ENCODE measurements at regions not wholly inside any gene's neighbourhood (a gene's known extent, or its start where the extent isn't known, plus 50 kb on each side); places are given as distances from the start of the nearest gene placed in this dataset.

DNA sequence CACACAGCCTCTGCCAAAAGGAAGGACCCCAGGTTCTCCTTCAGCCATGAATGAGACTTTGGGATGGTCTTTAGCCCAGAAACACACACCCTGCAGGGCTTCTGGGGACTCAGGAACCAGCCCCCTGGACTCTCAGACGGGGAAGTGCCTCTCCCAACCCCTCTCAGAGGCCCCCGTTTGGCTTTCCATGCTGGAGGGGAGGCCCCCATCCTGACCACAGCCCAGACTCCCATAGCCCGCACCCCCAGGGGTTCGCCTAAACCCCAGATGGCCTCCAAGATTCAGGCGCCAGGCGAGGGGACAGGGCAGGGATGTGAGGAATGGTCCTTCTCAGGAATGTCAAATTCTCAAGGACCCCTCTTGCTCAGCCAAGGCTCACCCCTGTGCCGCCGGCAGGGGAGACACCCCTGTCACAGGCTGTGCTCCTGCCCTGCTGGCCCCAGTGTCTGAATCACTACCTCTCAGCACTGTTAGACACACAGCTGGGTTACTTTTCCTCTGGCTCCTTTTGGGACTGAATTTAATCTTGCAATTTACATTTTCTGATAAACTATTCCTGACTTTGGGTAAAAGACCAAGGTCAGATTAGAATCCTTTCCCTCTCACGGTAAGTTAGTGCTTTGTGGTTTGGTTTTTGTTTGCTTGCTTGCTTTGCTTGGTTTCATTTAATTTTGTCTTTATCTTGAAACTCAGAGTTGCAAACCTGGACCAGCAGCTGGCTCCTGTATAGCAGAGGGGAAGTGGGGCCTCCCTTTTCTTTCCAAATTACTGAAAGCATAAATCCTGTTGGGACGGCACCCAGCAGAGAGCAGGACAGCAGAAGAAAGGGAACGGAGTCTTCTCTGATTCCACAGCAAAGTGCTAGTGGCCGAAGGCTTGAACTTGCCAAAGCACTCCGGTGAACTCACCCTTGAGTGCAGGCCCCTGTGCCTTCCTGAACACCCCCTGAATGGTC lies 198.9 kb upstream of the RAB6C start:
- no peak for DNase-seq (ENCODE audit: low read depth)

DNA sequence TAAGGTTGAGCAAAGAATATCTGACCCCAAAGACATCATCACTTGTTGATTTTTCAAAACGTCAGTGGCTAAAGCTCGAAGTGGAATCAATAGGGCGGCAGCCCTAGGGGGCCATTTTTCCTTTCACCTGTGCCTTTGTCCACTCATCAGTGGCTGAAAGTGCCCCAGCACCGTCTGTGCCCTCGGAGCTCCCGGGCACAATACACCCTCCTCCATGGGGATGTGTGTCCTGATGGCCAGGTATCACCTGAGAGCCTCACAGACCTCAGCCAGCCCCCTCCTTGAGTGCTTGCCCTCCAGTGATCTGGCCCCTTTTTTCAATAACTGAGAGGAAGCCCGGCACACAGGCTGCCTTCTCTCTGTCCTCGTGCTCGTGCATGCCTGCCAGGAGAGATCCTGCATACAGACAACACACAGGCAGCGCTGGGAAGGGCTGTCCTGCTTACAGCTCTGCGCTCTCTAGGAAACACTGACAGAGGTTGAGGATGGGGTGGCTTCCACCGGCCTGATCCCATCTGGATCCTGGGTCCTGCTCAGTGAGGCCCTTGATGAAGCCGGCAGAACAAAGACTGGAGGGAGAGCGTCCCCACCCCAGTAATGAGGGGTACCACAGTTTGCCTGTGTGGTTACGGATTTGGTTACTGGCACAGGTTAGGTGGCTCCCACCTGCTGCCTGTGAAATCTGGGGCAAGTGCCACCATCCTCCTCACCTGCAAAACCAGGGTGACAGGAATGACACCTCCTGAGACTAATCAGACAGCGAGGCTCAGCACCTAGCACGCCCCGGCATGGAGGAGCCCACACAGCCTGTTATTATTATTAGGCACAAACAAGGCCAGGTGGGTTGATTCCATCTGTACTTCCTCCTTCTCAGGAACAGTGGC lies 197.5 kb upstream of the RAB6C start:
- no peak for DNase-seq (ENCODE audit: low read depth)

DNA sequence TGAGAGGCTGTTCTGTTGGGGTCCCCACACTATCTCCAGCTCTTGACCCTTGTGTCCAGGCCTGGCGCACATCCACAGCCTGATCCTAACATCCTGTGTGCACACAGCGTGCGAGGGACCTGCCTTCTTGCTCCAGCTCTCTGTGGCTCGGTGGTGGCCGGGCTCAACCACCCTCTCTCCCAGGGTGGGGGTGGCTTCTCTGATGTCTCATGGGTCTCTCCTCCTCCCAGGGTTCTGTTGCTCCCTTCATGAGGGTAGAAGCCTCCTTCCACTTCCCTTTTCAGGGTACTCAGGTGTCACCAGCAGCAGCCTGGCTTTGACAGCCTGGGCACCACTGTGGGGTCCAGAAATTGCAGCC lies 196.9 kb upstream of the RAB6C start:
- no peak for DNase-seq (ENCODE audit: low read depth)

DNA sequence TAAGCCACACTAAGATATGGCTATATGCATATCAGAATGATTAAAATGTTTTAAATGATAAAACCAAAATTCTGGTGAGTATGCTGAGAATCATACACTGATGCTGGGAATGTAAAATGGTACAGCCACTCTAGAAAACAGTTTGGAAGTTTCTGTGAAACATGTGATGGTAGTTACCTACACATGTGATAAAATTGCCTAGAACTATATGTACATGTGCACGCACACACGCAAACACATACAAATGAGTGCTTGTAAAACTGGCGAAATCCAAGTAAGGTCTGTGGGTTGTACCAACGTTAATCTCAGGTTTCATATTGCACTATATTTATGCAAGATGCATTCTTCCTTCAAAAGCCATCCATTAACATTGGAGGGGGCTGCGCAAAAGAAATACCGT lies 195.0 kb upstream of the RAB6C start:
- no peak for DNase-seq (ENCODE audit: low read depth)

DNA sequence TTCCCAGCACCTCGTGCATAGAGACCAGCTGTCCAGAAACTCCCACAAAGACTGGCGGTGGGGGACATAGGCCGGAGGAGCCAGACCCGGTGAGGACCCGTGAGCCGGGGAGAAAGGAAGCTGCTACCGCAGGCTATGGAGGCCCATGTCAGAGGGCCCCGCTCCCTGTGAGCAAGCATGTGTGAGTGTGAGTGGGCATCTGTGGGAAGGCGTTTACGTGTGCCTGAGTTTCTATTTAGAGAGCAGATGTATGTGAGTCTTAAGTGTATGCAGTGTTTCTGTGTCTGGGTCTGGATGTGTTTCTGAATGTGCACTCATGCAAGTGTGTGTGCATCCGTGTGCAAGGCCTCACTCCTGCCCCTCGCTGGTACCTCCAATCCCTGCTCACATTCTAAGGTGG lies 187.8 kb upstream of the RAB6C start:
- DNase-seq (ENCODE audit: low read depth): no peak

DNA sequence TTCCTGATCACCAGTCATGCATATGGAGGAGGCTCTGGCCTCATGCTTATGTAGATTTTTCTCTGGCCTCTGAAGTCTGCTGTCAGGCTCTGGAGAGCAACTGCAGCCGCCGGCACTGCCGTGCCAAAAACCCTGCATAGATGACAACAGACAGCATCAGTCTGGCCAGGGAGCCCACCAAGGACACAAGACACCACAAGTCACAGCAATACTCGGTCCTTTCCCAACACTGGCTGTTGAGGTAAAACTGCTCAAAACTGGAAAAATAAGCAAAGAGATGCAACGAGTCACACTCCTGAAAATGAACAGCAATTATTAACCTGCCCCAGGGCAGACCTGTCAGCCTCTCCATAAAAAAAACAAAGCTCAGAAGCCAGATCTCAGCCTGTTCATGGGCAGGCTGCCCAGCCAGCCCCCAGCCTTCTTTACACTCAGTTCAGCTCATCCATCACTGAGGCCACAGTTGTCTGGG lies 186.0 kb upstream of the RAB6C start:
- DNase-seq (ENCODE audit: low read depth): no peak

DNA sequence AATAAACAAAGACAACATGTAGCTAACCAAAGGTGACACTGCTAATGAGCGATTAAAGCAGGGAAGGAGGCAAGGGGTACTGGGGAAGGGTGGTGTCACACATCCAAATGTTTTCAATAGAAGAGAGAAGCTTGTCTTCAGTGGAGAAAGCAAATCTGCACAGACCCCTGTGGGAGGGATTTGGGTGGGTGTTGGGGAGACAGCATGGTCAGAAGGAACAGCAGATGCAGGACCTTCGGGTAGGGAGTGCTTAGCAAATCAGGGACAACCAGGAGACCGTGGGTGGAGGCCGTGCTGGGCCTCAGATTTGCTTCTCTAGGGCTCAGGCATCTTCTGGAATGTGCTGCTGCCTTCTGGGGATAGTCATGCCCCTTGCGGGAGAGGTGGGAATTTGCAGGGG lies 185.3 kb upstream of the RAB6C start:
- no peak for DNase-seq (ENCODE audit: low read depth)

DNA sequence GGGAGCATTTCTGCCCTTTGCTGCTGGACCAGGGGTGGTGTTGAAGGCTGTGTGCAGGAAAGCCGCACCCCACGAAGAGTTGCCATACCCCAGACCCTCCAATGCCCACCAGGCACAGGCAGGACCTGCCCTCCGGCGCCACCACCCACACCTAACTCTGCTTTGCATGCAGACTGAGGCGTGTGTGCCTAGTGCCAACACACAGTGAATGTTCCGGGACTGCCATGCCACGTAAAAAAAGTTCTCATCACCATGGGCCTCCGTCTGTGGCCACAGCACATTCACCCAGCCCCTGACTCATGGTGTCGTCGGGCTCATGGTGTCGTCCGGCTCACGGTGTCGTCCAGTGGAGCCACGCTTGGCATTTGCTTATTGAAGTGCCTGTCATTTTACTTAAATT lies 184.9 kb upstream of the RAB6C start:
- DNase-seq (ENCODE audit: low read depth): no peak

DNA sequence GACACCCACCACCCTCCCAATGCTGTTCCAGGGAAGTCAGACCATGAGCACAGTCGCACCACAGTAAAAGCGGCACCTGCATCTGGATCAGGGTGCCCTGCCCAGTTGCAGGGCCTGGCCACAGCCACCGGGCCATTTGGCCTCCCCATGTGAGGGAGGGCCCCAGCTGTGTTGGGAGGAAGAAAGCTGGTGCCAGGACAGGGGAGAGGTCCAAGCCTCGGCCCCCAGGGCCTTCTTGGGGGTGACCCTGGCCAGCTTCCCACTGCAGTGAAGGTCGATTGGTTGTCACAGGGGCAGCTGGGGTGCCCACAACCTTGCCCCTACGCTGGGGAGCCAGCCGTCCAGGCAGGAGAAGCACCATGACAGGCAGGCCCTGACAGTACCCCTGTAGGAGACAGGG lies 183.2 kb upstream of the RAB6C start:
- DNase-seq (ENCODE audit: low read depth): no peak

DNA sequence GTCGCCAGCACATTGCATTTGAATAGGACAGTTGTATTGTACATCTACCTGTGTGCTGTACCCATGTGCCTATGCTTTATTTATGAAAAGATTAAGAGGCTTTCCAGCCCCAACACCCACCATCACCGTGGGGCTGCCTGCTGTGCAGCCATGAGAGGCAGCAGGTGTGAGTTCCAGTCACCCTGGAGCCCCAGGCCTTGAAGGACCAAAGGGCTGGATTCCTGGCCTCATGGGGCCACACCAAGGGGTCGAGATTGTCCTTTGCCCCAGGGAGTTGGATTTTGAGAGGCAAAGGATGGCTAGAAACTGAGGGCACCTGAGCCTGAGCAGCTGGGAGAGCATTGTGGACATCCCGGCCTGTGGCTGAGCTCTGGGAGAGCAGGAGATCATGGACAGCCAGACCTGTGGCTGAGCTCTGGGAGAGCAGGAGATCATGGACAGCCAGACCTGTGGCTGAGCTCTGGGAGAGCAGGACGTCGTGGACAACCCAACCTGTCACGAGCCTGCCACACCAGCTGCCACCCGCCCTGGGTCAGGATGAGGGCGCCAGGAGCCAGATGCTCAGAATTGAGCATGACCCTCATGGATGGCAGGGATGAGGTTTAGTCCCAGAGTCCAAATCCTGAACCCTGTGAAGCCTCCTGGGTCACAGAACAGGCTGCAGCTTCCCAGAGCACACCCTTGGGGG lies 182.5 kb upstream of the RAB6C start:
- DNase-seq (ENCODE audit: low read depth): no peak

DNA sequence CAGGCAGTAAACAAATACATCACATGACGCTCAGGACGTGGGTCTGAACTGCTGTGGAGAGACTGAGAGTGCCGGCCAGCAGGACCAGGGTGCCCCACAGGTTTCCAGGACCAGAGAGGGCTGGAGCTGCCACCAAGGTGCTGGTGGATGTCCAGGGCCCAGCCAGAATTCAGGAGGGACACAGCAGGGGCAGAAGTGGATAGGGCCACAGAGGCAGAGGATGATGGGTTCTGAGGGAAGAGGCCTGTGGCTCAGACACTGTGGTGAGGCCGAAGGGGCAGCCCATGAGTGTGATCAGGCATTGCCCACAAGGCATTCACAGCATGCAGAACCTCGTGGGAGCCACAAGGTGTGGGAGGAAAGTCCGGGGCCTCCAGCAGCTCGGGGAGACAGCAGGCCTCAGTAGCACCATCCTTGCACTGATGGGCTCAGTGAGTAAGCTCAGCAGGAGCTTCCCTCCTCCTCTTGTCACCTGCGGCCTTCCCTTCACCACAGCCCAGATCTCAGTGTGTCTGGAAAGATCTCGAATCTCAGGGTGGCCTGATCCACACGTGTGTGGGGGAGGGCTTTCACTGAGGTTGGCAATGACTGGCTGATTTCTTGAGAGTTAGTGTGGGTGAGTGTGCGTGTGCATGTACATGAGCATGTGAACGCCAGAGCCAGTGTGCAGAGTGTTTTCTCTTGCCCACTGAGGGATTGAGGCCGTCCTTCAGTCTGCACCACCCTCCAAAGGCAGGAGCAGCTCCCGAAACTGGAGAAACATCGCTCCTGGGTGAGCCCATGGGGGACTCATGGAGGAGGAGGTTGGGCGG lies 181.8 kb upstream of the RAB6C start:
- DNase-seq (ENCODE audit: low read depth): no peak

DNA sequence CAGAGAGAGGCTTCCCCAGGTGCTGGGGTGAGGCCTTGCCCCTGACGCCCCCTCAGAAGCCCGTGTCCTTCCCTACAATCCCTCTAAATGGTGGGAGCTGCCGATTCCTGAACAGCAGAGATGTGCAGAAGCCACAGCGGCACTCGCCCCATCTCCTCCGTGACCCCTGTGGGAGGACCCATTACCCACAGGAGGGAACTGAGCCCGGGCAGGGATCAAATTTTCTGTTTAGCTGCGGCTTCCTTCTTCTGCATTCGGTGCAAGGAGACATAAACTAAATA lies 181.2 kb upstream of the RAB6C start:
- DNase-seq (ENCODE audit: low read depth): no peak

DNA sequence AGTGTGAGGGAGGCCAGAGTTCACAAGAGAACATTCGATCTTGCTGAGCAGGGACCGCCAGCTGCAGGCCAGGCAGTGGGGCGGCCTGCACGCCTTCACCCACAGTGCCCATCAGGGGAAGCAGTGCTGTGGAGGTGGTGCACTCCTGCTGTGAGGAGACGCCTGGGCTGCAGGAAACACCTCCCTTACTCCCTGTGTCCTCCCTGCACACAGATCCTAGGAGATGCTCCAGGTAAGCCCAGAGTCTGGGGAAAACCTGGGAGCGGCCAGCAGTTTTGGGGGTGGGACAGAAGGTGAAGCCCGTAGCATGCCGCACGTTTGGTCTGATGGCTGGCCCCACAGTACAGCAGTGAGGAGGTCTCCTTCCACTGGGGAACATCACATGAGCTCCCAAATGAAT lies 180.8 kb upstream of the RAB6C start:
- DNase-seq (ENCODE audit: low read depth): no peak

DNA sequence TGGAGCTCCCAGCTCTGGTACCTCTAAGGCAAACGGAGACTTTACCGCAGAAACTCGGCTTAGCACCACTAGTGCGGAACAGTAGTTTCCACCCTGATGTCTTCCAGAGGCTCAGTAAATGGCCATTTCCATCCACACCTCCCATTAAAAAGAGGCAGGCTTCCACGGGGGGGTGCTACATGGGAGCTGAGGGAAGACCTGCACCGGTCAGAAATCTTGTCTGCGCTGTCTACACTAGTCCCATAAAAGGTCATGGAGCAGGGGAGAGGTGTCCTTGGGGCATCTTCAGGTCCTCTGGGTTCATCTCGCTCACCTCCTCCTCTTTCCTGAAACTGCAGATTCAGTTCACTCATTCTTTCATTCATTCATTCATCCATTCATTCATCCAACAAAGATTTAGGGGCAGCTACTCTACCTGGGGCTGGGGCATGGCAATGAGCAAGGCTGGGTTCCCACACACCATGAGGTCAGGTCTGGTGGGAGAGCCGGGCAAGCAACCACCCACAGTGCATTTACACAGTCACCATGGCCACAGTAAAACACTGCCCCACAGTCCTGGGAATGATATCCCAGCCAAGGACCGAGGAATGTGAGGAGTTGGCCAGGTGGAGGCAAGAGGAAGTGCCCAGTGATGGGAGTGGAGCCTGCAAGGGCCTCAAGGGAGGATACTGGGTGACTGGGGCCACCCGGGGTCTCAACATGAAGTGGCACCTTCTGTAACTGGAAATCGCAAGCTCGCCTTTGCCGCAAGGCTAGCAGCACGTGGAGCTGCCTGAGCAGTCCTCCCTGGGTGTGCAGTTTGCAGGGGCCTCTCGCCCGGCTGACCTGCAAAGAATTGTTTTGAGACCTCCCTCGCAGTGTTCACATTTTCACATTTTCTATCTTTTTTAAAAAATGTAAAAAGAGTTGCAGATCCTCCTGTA lies 180.2 kb upstream of the RAB6C start:
- DNase-seq (ENCODE audit: low read depth): no peak

DNA sequence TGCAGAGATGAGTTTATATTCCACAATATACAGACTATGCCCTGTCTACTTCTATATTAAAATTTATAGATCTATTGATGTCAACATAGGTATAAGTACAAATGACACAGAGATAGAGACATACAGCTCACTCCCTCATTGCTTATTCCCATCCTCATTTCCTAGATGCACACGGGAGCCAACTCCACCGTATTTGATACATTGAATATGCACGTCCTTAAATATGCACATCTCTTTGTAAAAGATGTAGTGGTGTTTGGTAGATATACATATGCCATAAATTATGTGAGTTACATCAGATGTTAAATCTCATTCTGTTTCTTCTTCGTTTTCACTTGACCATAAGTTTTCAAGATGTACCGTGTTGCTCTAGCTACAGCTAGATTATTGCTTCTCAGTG lies 179.2 kb upstream of the RAB6C start:
- no peak for DNase-seq (ENCODE audit: low read depth)

DNA sequence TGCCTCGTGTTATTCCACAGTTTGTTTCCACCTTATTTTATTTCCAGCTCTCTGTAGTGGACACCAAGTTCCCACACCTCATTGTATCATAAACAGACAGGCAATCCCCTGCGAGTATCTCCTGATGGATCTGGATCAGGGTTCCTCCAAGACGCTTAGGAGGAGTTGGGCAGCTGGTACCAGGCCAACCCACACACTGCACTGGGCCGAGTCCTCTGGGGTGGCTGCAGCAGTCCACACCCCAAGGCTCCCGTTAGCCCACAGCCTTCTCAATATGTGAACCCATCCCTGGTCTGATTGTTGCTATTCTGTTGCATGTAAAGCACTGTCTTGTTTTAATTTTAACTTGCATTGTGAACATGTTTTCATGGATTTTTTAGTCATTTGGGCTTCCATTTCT lies 178.8 kb upstream of the RAB6C start:
- DNase-seq (ENCODE audit: low read depth): no peak

DNA sequence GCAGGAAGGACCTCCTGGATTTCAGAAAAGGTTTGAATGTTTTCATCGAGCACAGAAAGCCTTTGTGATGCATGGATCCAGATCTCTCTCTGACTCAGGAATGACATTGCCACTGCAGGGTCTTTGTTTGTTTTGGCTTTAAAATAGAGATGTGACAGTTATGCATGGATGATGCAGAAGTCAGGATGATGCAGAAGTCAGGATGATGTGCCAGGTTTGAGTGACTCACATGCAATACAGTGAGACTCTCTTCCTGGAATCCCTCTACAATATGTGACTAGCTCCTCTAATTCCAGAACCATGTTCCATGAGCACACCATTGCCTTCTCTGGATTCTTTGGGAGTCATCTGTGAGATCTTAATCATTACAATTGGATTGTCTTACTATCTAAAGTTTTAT lies 177.9 kb upstream of the RAB6C start:
- no peak for DNase-seq (ENCODE audit: low read depth)

DNA sequence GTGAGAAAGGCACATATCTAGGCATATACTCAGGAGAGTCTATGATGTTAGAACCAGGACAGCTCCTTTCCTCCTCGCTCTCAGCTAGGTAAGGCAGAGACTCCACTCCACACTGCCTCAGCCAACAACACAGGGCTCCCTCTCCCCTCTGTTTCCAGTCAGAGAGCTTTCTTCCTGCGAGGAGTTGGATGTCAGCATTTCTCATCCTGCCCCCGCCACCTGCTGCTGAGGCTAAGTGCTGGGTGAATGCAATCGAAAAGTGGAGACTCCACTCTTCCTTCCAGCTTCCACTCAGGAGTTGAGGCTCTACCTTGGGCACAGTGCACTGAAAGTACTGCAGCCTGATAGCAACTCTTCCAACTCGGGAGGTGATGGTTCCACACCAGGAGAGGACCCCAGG lies 177.2 kb upstream of the RAB6C start:
- DNase-seq (ENCODE audit: low read depth): no peak

DNA sequence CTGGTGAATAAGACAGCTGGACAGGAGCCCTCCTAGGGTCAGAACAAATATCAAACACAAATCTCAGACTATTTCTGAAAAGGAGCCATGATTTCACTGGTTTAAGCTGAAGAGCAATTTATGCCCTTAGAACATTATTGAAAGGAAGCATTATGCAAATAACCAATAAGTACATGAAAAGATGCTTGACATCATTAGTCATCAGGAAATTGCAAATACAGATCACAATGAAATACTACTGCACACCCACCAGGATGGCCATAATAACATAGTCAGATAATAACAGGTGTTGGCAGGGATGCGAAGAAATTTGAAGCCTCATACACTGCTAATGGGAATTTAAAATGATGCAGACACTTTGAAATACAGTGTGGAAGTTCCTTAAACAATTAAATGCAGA lies 176.4 kb upstream of the RAB6C start:
- DNase-seq (ENCODE audit: low read depth): no peak

DNA sequence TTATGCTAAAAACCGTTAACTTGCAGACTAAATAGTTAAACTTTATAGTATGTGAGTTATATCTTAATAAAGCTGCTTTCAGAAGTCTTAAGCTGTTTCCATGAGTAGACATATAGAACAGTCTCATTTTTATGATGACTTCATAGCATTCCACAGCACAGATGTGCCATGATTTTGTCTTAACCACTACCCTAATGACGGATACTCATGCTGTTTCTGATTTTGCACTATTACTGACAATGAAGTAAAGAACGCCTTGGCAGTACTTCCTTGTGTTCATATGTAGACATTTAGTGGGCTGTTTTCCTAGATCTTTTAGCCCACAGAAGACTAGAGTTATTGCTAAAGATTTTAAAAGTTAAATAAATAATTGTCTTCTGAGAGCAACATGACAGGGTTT lies 175.6 kb upstream of the RAB6C start:
- no peak for DNase-seq (ENCODE audit: low read depth)

DNA sequence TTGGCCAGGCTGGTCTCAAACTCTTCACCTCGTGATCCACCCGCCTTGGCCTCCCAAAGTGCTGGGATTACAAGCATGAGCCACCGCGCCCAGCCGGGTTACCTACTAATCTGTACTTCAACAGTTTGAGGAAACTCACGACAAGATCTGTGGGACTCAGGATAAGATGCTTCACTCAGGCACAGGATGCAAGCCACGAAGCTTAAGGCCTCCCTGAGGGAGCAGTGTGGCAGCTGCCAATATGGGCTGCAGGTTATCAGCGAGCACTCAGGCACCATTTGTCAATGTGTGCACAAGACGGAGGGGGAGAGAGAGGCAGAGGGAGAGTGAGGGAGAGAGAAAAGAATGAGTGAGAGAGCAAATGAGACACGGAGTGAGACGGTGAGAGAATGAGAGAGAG lies 173.6 kb upstream of the RAB6C start:
- DNase-seq (ENCODE audit: low read depth): no peak

Data from forelimb muscle (tissue), 1 donor.